GM12865 (cell line): ENCODE measurements at regions not wholly inside any gene's neighbourhood (a gene's known extent, or its start where the extent isn't known, plus 50 kb on each side); places are given as distances from the start of the nearest gene placed in this dataset.

Experiments
- DNase-seq: peaks from one replicate; pipeline ENCODE4 v3.0.0; 2010; ENCODE audit warnings: low read depth
- H3K4me3 ChIP-seq: 2 replicates; pipeline ENCODE4 v1.5.1; 2011; ENCODE audit warnings: mild to moderate bottlenecking, low read depth, low read length, control low read depth
- CTCF ChIP-seq: IDR thresholded peaks from 2 replicates; pipeline ENCODE4 v1.5.1; 2011; ENCODE audit warnings: low read length, control low read depth, low read depth, inconsistent platforms; ENCODE audit not compliant: insufficient read depth; ENCODE audit errors: missing control alignments

DNA sequence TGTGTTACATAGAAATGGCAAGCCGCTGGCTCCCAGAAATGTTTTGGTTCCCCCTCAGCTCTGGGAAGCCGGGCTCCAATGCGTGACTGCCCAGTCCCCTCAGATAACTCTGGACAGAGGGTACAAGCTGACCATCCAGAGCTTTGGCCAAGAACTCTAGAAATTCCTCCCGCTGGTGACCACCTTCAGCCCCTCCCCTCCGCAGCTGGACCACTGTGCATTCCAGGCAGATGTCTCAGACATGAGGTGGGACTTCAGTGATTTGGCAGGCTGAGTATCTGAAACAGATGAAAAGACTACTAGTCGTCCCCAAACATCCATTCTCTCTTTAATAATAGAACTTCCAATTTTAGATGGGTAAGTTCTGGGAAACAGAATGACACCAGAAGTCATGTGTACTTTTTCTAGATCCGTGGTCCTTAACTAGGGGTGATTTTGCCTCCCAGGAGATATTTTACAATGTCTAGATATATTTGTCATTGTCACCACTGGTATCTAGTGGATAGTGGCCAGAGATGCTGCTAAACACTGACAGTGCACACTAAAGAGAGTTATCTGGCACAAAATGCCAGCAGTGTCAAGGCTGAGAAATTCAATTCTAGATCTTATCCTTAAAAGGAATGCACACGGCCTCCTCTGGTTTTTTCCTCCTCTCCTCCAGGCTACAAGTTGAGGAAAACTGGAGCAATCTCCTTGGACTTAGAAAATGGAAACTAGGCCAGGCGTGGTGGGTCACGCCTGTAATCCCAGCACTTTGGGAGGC is 294.3 kb downstream of the SRBD1 start:
- TF ChIP-seq CTCF, result no peak
- H3K4me3 ChIP-seq, result no peak overlapping the region
- DNase-seq, result no peak

DNA sequence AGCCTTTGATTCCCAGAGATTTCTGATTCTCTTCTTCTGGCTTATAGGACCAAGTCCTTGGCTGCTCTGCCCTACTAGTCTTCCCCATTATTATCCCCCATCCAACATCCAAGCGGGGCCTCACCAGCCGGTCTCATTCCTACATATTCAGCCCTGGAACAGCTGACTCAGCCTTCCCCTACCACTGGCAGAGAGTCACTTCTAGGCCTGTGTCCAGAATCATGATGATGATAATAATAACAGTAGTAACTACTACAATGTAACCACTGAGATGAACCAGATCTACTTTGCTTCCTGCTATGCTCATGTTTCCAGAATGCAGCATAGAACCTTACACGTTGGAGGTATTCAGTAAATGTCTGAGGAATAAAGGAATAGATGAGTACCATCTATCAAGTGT is 295.2 kb downstream of the SRBD1 start:
- no peak overlapping the region for H3K4me3 ChIP-seq
- no peak for DNase-seq
- TF ChIP-seq CTCF, result no peak

DNA sequence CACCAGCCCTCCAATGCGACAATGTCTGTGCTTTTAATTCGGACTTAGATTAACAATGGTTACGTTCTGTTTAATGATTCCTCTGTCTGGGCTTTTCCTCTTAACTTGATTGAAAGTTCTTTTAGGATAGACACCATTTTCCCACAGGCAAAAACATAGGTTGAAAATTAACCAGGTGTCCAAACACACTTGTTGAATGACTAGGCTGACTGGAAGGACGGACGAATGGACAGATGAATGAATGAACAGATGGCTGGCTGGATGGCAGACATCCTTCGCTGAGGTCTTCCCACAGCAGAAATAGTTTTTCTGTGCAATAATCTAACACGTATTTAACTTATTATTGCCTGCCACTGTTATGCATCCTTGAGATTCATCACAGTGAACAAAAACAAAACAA is 298.8 kb downstream of the SRBD1 start:
- no peak for DNase-seq
- TF ChIP-seq CTCF, result no peak
- H3K4me3 ChIP-seq, result no peak overlapping the region

DNA sequence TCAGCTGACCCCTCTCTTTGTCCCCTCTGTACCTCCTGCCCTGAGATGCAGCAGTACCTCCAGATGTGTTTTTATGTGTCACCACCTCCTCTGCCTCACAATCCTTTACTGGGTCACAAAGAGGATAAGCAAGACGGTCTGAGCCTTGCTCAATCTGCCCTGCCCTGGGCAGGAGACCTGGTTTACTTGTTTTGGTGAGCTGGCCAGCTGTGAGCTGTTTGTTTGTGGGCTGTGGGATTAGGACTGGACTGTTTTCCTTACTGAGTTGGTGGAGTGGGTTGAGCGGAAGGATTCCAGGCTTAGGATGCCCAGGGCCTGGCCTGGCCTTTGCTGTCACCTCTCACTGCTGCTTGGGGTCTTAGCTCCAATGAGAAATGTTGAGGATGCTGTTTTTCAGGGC is 299.5 kb downstream of the SRBD1 start:
- no peak overlapping the region for H3K4me3 ChIP-seq
- DNase-seq, result no peak
- TF ChIP-seq CTCF, result no peak

GRCh38 chr2:45307147-45307546 is 297.9 kb upstream of the SIX2 start:
- no peak for TF ChIP-seq CTCF
- no peak for DNase-seq
- H3K4me3 ChIP-seq, result no peak overlapping the region

DNA sequence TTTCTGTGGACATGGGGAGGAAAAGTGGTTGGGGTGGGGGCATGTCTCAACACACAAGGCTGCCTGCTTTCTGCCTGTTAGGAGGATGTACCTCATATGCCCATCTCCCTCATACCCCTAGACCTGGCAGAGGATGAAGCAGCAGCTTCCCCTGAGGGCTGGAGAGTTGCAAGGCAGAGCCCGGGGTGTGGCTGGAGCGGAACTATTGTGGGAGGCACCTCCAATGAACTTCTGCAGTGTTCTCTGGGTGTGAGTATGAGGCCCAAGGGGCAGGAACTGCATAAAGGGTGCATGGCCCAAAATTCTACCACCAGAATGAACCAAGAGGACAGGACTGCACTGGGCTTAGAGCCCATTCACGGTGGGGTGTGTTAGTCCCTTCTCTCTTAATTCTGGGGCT is 296.3 kb upstream of the SIX2 start:
- TF ChIP-seq CTCF, result no peak
- no peak overlapping the region for H3K4me3 ChIP-seq
- DNase-seq, result no peak
